Endothelial cell of umbilical vein (primary cell): ENCODE measurements at regions not wholly inside any gene's neighbourhood (a gene's known extent, or its start where the extent isn't known, plus 50 kb on each side); places are given as distances from the start of the nearest gene placed in this dataset.

ENCODE experiments used
- BruUV-seq: library from RNA; stranded (reverse); fragments of 400-500 nt; replicated peaks from 2 replicates; lab custom pipeline; 2021; lab: Mats Ljungman, UMichigan
- CTCF ChIA-PET: fragments of 300-600, 350-600 bp; sonication (Branson Sonifier 250); formaldehyde crosslinking; loops from one replicate; lab custom pipeline; 2021; ENCODE audit warnings: antibody characterized with exemption, inconsistent platforms; lab: Charles Lee
- POLR2A ChIA-PET: fragments of 300-600, 350-600 bp; sonication (Branson Sonifier 250); formaldehyde crosslinking; loops from one replicate; lab custom pipeline; 2021; ENCODE audit warnings: antibody characterized with exemption, inconsistent platforms; lab: Charles Lee
- DNase-seq: peaks from one replicate; pipeline ENCODE4 v3.0.0-alpha.2; 2011; ENCODE audit warnings: low read depth, low spot score
- FAIRE-seq: peaks from 2 replicates; lab custom pipeline; 2011; peaks lifted over from hg19 to GRCh38; lab: Jason Lieb, UNC
- H2AFZ ChIP-seq: 2 replicates; pipeline ENCODE4 v1.6.0; 2012; ENCODE audit warnings: low read depth, low read length, control low read depth, inconsistent platforms
- H3K27ac ChIP-seq: 2 replicates; pipeline ENCODE4 v1.5.1; 2011; ENCODE audit warnings: low read depth, mild to moderate bottlenecking, control low read depth, low read length, moderate library complexity; ENCODE audit not compliant: insufficient read depth
- H3K27me3 ChIP-seq, 2 experiments: 2 replicates each; pipeline versions ENCODE4 v1.6.0 to v1.6.1; 2011; ENCODE audit warnings: low read length in 2 of 2, mixed read lengths in 1 of 2; ENCODE audit not compliant: control insufficient read depth in 2 of 2, insufficient read depth in 2 of 2
- H3K36me3 ChIP-seq, 2 experiments: 2 replicates in 1 of 2; 3 replicates in 1 of 2; pipeline ENCODE4 v1.5.1; 2011; ENCODE audit warnings: low read length in 2 of 2, mild to moderate bottlenecking in 1 of 2, moderate library complexity in 1 of 2; ENCODE audit not compliant: control insufficient read depth in 2 of 2, insufficient read depth in 2 of 2; ENCODE audit errors: extremely low read depth in 1 of 2
- H3K4me1 ChIP-seq: 3 replicates; pipeline ENCODE4 v1.5.1; 2011; ENCODE audit warnings: mild to moderate bottlenecking, low read length; ENCODE audit not compliant: control insufficient read depth, insufficient read depth; ENCODE audit errors: extremely low read depth
- H3K4me2 ChIP-seq: 2 replicates; pipeline ENCODE4 v1.6.1; 2011; ENCODE audit warnings: low read length, control low read depth, mixed read lengths; ENCODE audit not compliant: insufficient read depth
- H3K4me3 ChIP-seq, 3 experiments: fragments of 200-600 bp in 1 of 3; sonication (generic), shearing (Covaris generic) in 1 of 3; replicated peaks in 1 of 3; 2 replicates each; pipeline ENCODE4 v1.5.1; 2011 to 2016; ENCODE audit warnings: control low read depth in 3 of 3, low read length in 3 of 3, mild to moderate bottlenecking in 2 of 3, inconsistent platforms in 1 of 3, low read depth in 1 of 3, moderate library complexity in 1 of 3; ENCODE audit not compliant: insufficient read depth in 1 of 3
- H3K79me2 ChIP-seq: 2 replicates; pipeline ENCODE4 v1.6.0; 2012; ENCODE audit warnings: low read length, inconsistent platforms; ENCODE audit not compliant: control insufficient read depth, insufficient read depth
- H3K9ac ChIP-seq: replicated peaks from 2 replicates; pipeline ENCODE3; 2011; ENCODE audit warnings: low read length, control low read depth; ENCODE audit not compliant: insufficient read depth; ENCODE audit errors: extremely low read depth
- H3K9me1 ChIP-seq: replicated peaks from 3 replicates; pipeline ENCODE4 v1.6.0; 2011; ENCODE audit warnings: mild to moderate bottlenecking, low read length; ENCODE audit not compliant: control insufficient read depth, insufficient read depth; ENCODE audit errors: extremely low read depth
- H3K9me3 ChIP-seq: replicated peaks from 2 replicates; pipeline ENCODE4 v1.5.1; 2012; ENCODE audit warnings: low read length, inconsistent platforms; ENCODE audit not compliant: control insufficient read depth, insufficient read depth
- H4K20me1 ChIP-seq: replicated peaks from 2 replicates; pipeline ENCODE3; 2011; ENCODE audit warnings: mild to moderate bottlenecking, low read length; ENCODE audit not compliant: control insufficient read depth, insufficient read depth; ENCODE audit errors: extremely low read depth
- EZH2 ChIP-seq: IDR thresholded peaks from 2 replicates; pipeline ENCODE4 v1.6.1; 2012; ENCODE audit warnings: borderline replicate concordance, low read depth, mild to moderate bottlenecking, moderate library complexity, low read length, inconsistent platforms; ENCODE audit not compliant: severe bottlenecking
- FOS ChIP-seq: IDR thresholded peaks from 2 replicates; pipeline ENCODE4 v1.6.1; 2011; ENCODE audit warnings: mild to moderate bottlenecking, low read length, moderate library complexity, borderline replicate concordance; ENCODE audit not compliant: insufficient read depth
- GATA2 ChIP-seq: IDR thresholded peaks from 2 replicates; pipeline ENCODE4 v1.7.0; 2011; ENCODE audit warnings: low read depth, mild to moderate bottlenecking, moderate library complexity, mixed read lengths, low read length; ENCODE audit not compliant: insufficient read length, insufficient read depth
- JUN ChIP-seq: IDR thresholded peaks from 2 replicates; pipeline ENCODE4 v1.6.1; 2011; ENCODE audit warnings: borderline replicate concordance, low read depth; ENCODE audit not compliant: insufficient read length, insufficient read depth
- MYC ChIP-seq: IDR thresholded peaks from one replicate; pipeline ENCODE4 v1.6.1; 2011; ENCODE audit warnings: mild to moderate bottlenecking, low read depth, low read length
- POLR2A ChIP-seq: IDR thresholded peaks from 2 replicates; pipeline ENCODE4 v1.6.1; 2012; ENCODE audit warnings: low read depth, mild to moderate bottlenecking, control low read depth, low read length
- POLR2AphosphoS5 ChIP-seq: IDR thresholded peaks from 2 replicates; pipeline ENCODE4 v1.6.1; 2012; ENCODE audit warnings: low read depth, mild to moderate bottlenecking, control low read depth, low read length, moderate library complexity; ENCODE audit not compliant: insufficient read depth
- dilution Hi-C: fragments of 300-500 bp; cut with MboI; formaldehyde crosslinking; loops from one replicate; pipeline ENCODE4 v1.15.0; 2019; ENCODE audit warnings: low sequenced_read_pairs; ENCODE audit not compliant: extremely low pct_ligation_motif_present
- intact Hi-C: fragments of 100-400 bp; cut with micrococcal nuclease; formaldehyde crosslinking; loops from one replicate; pipeline ENCODE4 v1.10.0; 2022
- TF ChIP-seq, protein P1 (sequence below): IDR thresholded peaks from 2 replicates; pipeline ENCODE4 v1.6.1; 2011; ENCODE audit not compliant: insufficient read depth, insufficient read length
- TF ChIP-seq, protein P2 (sequence below), 2 donors: IDR thresholded peaks; 1 replicate in 1 of 2; 2 replicates in 1 of 2; pipeline ENCODE4 v1.5.1; 2011; ENCODE audit warnings: low read length in 2 of 2, mild to moderate bottlenecking in 2 of 2, moderate library complexity in 2 of 2, control low read depth in 1 of 2, inconsistent platforms in 1 of 2, low read depth in 1 of 2; ENCODE audit not compliant: insufficient read depth in 1 of 2; ENCODE audit errors: extremely low read depth in 1 of 2

DNA sequence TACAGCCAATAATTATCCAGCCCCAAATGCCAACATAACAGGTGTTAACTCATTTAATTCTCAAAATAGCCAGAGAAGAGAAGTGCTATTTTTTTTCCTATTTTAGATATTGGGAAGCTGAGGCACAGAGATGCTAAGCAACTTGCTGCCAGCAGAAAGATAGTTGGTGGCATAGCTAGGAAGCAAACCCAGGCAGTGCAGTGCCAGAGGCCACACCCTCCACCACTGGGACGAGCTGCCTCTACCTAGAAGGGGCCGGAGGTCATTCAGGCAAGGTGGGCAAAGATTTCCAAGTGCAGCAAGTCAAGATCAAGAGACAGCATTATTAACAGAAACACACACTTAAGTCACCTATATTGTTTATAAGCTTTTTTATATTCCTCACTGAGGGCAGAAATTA lies 654.1 kb downstream of the INHBA start:
- H3K79me2 ChIP-seq = no peaks in the 10 kb centered on the region
- TF ChIP-seq POLR2AphosphoS5 (no peak), POLR2A (no peak), FOS (no peak), JUN (no peak), MYC (no peak), GATA2 (no peak), EZH2 (no peak)
- TF ChIP-seq, protein P1, sequence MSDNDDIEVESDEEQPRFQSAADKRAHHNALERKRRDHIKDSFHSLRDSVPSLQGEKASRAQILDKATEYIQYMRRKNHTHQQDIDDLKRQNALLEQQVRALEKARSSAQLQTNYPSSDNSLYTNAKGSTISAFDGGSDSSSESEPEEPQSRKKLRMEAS = no peak
- TF ChIP-seq, protein P2, sequence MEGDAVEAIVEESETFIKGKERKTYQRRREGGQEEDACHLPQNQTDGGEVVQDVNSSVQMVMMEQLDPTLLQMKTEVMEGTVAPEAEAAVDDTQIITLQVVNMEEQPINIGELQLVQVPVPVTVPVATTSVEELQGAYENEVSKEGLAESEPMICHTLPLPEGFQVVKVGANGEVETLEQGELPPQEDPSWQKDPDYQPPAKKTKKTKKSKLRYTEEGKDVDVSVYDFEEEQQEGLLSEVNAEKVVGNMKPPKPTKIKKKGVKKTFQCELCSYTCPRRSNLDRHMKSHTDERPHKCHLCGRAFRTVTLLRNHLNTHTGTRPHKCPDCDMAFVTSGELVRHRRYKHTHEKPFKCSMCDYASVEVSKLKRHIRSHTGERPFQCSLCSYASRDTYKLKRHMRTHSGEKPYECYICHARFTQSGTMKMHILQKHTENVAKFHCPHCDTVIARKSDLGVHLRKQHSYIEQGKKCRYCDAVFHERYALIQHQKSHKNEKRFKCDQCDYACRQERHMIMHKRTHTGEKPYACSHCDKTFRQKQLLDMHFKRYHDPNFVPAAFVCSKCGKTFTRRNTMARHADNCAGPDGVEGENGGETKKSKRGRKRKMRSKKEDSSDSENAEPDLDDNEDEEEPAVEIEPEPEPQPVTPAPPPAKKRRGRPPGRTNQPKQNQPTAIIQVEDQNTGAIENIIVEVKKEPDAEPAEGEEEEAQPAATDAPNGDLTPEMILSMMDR (IDR thresholded peaks at IDR 0.05; ENCODE audit: extremely low read depth in 1 of 2, insufficient read depth in 1 of 2, low read depth in 1 of 2, low read length in 2 of 2) = no peak
- H2AFZ ChIP-seq = no peak overlapping the region
- FAIRE-seq (no peak), DNase-seq (no peak)
- no peaks in the 10 kb centered on the region for H4K20me1 ChIP-seq
- intact Hi-C loops (no loop called here), dilution Hi-C loops (no loop called here)
- H3K9ac ChIP-seq = no peak overlapping the region
- CTCF ChIA-PET = interaction anchor here (3.5 kb wide), 1 partner anchor 663 kb away, joined by 10 read pairs; no protein-coding TSS in a partner anchor
- no peak overlapping the region for H3K4me2 ChIP-seq
- POLR2A ChIA-PET = no interaction called here
- no peaks in the 10 kb centered on the region for H3K27me3 ChIP-seq
- H3K4me1 ChIP-seq = no peaks in the 10 kb centered on the region
- H3K27ac ChIP-seq = no peak overlapping the region
- H3K9me1 ChIP-seq = no peaks in the 10 kb centered on the region
- H3K36me3 ChIP-seq = no peaks in the 10 kb centered on the region
- no peak overlapping the region for H3K4me3 ChIP-seq
- no TSS peak for BruUV-seq
- H3K9me3 ChIP-seq = no peaks in the 10 kb centered on the region
